Activated T-cell treated with anti-CD3 and anti-CD28 coated beads, Interleukin-2, amount 50 U/mL, for 24 hours (primary cell): ENCODE measurements at regions not wholly inside any gene's neighbourhood (a gene's known extent, or its start where the extent isn't known, plus 50 kb on each side); places are given as distances from the start of the nearest gene placed in this dataset.

ENCODE experiments used
- DNase-seq: peaks from one replicate; pipeline ENCODE4 v3.0.0-alpha.2; 2020
- H3K27ac Mint-ChIP-seq: 2 replicates; pipeline ENCODE4 v1.8.0; 2020; ENCODE audit warnings: mild to moderate bottlenecking, mixed read lengths
- H3K27me3 Mint-ChIP-seq: 2 replicates; pipeline ENCODE4 v1.8.0; 2020; ENCODE audit warnings: mixed read lengths
- H3K36me3 Mint-ChIP-seq: 2 replicates; pipeline ENCODE4 v1.8.0; 2020; ENCODE audit warnings: low read depth, mixed read lengths
- H3K4me1 Mint-ChIP-seq: 2 replicates; pipeline ENCODE4 v1.8.0; 2020; ENCODE audit warnings: low read depth, mixed read lengths
- H3K4me3 Mint-ChIP-seq: 2 replicates; pipeline ENCODE4 v1.8.0; 2020; ENCODE audit warnings: mild to moderate bottlenecking, moderate library complexity, mixed read lengths
- H3K9me3 Mint-ChIP-seq: 2 replicates; pipeline ENCODE4 v1.8.0; 2020; ENCODE audit warnings: mixed read lengths

- no peak for DNase-seq
- no peaks in the 10 kb centered on the region for H3K27me3 Mint-ChIP-seq
- H3K9me3 Mint-ChIP-seq: peaks cover 8% of the 10 kb centered on the region
- no peak overlapping the region for H3K4me3 Mint-ChIP-seq
- H3K36me3 Mint-ChIP-seq: peaks cover 5% of the 10 kb centered on the region
- no peak overlapping the region for H3K27ac Mint-ChIP-seq
- peaks cover 31% of the 10 kb centered on the region for H3K4me1 Mint-ChIP-seq
Observed at GRCh38 chr16:79375351-79375750, 225.2 kb downstream of the MAF start.

DNA sequence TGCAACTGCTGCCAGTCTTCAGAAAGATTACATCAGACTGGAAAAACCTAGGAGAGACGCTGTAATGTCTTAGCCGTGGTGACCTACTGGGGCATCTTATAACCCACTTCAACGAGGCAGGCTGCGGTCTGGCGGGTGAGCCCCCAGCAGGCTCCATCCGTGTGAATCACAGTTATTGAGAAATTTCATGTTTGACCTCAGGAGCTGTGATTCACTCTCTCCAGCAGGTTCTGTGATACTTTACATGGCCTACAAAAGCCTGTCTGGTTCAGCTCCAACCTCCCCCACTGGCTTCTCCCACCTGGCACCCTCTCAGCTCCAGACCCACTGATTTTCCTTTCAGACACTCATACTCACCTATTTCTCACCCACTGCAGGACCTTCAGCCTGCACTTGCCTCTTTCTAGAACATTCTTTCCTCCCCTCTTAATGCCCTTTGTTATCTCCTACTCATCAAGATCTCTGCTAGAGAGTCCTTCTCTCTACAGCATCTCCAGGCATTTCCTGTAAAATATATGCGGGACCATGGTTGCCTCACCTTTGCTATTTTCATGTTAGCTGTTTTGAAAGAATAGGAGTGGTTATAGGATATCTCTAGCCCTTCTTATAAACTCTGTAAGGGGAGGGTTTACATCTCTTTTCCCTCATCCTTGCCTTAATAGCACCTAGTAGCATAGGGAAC is 227.9 kb downstream of the MAF start:
- peaks cover 5% of the 10 kb centered on the region for H3K36me3 Mint-ChIP-seq
- peak; percentile 44 for DNase-seq
- peaks cover 22% of the 10 kb centered on the region for H3K4me1 Mint-ChIP-seq
- H3K9me3 Mint-ChIP-seq: peaks cover 8% of the 10 kb centered on the region
- peak overlapping the region; percentile 82 for H3K27ac Mint-ChIP-seq
- H3K4me3 Mint-ChIP-seq: no peak overlapping the region
- H3K27me3 Mint-ChIP-seq: no peaks in the 10 kb centered on the region

DNA sequence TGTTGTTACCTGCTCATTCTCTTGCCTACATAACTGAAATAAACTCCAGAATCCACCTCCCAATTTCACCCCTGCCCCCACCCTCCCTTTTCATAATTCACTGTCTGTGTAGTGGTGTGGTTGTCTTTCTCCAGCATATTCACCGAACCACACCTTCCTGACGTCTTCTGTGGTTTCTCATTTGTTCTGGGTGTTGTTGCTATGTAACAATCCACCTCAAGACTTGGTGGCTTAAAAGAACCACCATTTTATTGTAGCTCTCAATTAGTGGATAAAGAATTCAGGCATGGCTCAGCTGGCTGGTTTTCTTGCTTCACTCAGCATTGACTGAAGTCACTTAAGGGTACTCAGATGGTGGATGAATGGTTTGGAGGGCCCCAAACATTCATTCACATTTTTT is 229.8 kb downstream of the MAF start:
- Mint-ChIP-seq H3K36me3 (peaks cover 5% of the 10 kb centered on the region), H3K27me3 (no peaks in the 10 kb centered on the region), H3K27ac (no peak overlapping the region), H3K4me3 (no peak overlapping the region), H3K4me1 (peaks cover 22% of the 10 kb centered on the region), H3K9me3 (peaks cover 8% of the 10 kb centered on the region)
- no peak for DNase-seq

- Mint-ChIP-seq H3K4me3 (no peak overlapping the region), H3K4me1 (peaks cover 22% of the 10 kb centered on the region), H3K9me3 (peaks cover 15% of the 10 kb centered on the region), H3K27me3 (peaks cover 2% of the 10 kb centered on the region), H3K27ac (no peak overlapping the region), H3K36me3 (peaks cover 5% of the 10 kb centered on the region)
- DNase-seq: no peak
Observed at GRCh38 chr16:79369796-79370195, 230.7 kb downstream of the MAF start.

- Mint-ChIP-seq H3K27ac (no peak overlapping the region), H3K4me1 (peaks cover 26% of the 10 kb centered on the region), H3K4me3 (no peak overlapping the region), H3K9me3 (peaks cover 11% of the 10 kb centered on the region), H3K36me3 (peaks cover 5% of the 10 kb centered on the region), H3K27me3 (peaks cover 11% of the 10 kb centered on the region)
- DNase-seq: no peak
Observed at GRCh38 chr16:79367822-79368221, 232.7 kb downstream of the MAF start.

- H3K27ac Mint-ChIP-seq: no peak overlapping the region
- peaks cover 4% of the 10 kb centered on the region for H3K36me3 Mint-ChIP-seq
- no peak for DNase-seq
- H3K4me1 Mint-ChIP-seq: peaks cover 29% of the 10 kb centered on the region
- H3K27me3 Mint-ChIP-seq: peaks cover 14% of the 10 kb centered on the region
- peaks cover 11% of the 10 kb centered on the region for H3K9me3 Mint-ChIP-seq
- H3K4me3 Mint-ChIP-seq: no peak overlapping the region
Observed at GRCh38 chr16:79366635-79367034, 233.9 kb downstream of the MAF start.

GRCh38 chr16:79365702-79366101 is 234.8 kb downstream of the MAF start:
- H3K4me3 Mint-ChIP-seq: no peak overlapping the region
- peaks cover 7% of the 10 kb centered on the region for H3K9me3 Mint-ChIP-seq

DNA sequence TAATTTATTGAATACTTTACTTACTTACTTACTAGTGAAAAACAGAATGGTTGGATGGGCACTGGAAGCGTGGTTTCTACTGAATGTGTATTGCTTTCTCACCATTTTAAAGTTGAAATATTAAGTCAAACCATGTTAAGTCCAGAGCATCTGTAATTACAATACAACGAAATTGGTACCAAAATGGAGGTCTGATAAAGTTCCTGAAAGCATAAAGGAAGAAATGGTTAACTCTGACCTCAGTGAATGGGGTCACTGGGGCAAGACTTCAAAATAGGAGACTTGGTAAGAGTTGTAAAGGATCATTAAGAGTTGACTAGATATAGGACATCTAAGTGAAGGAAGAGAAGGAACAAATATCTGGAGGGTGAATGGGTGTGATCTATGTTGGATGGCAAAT is 237.1 kb downstream of the MAF start:
- Mint-ChIP-seq H3K4me1 (peaks cover 19% of the 10 kb centered on the region), H3K27me3 (peaks cover 14% of the 10 kb centered on the region), H3K4me3 (no peak overlapping the region), H3K27ac (no peak overlapping the region), H3K36me3 (no peaks in the 10 kb centered on the region), H3K9me3 (peaks cover 7% of the 10 kb centered on the region)
- DNase-seq: no peak

More at GRCh38 chr16:79365702-79366101, 234.8 kb downstream of the MAF start:
- DNase-seq: no peak
- H3K4me1 Mint-ChIP-seq: peaks cover 23% of the 10 kb centered on the region
- no peaks in the 10 kb centered on the region for H3K36me3 Mint-ChIP-seq
- H3K27me3 Mint-ChIP-seq: peaks cover 14% of the 10 kb centered on the region
- no peak overlapping the region for H3K27ac Mint-ChIP-seq

DNA sequence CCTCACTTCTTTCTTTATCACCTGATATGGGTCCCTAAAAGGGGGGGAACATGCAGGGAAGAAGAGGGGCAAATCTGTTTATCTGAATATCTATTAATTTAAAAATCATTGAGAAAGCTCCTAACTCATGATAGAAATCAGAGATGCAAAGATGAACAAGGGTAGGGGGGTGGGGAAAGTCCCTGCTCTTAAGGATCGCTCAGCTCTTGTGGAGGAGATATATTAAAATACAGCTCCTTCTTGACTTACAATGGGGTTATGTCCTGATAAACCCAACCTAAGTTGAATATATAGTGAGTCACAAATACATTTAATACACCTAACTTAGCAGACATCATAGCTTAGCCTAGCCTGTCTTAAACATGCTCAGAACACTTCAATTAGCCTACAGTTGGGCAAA is 237.5 kb downstream of the MAF start:
- H3K9me3 Mint-ChIP-seq: peaks cover 7% of the 10 kb centered on the region
- H3K4me1 Mint-ChIP-seq: peaks cover 19% of the 10 kb centered on the region
- no peak overlapping the region for H3K4me3 Mint-ChIP-seq
- peaks cover 14% of the 10 kb centered on the region for H3K27me3 Mint-ChIP-seq
- no peaks in the 10 kb centered on the region for H3K36me3 Mint-ChIP-seq
- no peak overlapping the region for H3K27ac Mint-ChIP-seq
- DNase-seq: no peak

DNA sequence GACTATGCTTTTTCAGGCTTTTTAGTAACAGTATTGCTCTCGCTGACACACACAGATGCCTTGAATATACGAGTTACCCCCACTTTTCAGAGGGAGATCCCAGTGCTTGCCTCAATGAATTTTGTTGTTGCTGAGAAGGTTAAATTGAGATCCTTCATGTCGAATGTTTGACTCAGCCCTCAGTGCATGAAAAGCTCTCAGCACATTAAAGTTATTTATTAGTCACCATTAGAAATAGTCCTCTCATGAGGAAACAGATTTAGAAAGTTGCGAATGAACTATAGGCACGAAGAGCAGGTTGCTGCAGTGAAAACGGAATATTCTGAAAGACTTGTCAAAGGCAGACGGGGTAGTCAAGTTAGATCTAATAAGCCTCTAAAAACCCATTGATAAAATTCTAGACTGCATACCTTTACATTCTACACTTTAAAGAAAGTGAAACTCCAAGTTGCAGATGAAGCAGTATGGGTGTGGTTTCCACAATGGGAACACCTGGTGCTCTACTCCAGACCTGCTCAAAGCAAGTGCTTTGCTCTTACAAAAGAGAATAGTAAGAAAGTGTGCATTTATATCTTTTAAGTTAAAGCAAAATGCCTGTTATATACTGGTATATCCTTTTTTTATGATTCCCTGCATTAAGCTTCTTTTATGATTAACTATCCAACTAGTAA is 238.1 kb downstream of the MAF start:
- Mint-ChIP-seq H3K27me3 (peaks cover 14% of the 10 kb centered on the region), H3K27ac (no peak overlapping the region), H3K4me3 (no peak overlapping the region), H3K4me1 (peaks cover 19% of the 10 kb centered on the region), H3K36me3 (no peaks in the 10 kb centered on the region), H3K9me3 (peaks cover 7% of the 10 kb centered on the region)
- no peak for DNase-seq

DNA sequence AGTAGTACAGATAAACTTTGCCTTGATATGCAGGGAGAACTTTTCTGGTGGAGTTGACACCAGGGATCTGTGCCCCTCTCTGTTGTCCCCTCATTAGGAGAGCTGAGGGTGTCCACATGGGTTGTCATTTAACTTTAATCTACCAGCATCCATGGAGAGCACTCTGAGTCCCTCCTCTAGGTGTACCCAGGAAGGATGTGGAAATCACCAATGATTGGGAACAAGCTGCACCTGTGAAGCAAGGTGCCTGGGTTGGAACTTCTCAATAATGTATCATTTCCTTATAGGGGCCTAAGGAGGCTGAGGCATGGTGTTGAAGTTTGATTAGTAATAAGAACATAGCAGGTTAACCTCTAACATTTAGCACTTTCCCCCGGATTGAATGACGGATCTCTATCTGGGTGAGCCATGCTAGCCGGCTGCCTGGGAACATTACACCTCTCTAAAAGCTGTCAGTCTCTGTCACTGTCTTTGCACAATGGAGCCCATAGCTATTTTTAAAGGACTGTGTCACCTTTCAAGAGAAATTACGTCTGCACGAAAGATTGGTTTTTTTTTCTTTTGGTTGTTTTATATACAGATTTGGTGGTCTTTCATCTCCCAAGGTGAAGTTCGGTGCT is 239.3 kb downstream of the MAF start:
- DNase-seq: no peak
- no peak overlapping the region for H3K4me3 Mint-ChIP-seq
- peaks cover 19% of the 10 kb centered on the region for H3K4me1 Mint-ChIP-seq
- H3K27me3 Mint-ChIP-seq: peaks cover 14% of the 10 kb centered on the region
- H3K27ac Mint-ChIP-seq: no peak overlapping the region
- peaks cover 7% of the 10 kb centered on the region for H3K9me3 Mint-ChIP-seq
- H3K36me3 Mint-ChIP-seq: no peaks in the 10 kb centered on the region

- Mint-ChIP-seq H3K36me3 (no peaks in the 10 kb centered on the region), H3K4me1 (peaks cover 19% of the 10 kb centered on the region), H3K27ac (no peak overlapping the region), H3K4me3 (no peak overlapping the region), H3K27me3 (peaks cover 12% of the 10 kb centered on the region), H3K9me3 (peaks cover 4% of the 10 kb centered on the region)
- DNase-seq: no peak
Observed at GRCh38 chr16:79360267-79360666, 240.3 kb downstream of the MAF start.

DNA sequence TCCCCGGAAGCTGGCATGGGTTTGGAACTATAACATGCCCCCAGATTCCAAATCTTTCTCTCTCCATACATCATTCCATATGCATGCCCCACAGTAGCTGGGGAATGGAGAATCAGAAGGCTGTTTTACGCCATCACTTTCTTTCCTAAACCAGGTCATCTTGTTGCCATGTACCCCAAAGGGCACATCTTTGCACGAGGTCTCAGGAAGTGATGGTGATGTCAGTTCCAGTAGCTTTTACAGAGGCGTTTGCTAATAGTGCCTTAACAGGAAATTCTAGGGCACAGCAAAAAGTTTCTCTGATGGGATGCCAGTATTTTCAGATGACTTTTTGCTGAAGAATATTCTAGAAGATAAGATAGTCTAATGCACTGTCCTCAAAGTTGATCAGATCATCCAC is 241.5 kb downstream of the MAF start:
- no peak overlapping the region for H3K4me3 Mint-ChIP-seq
- H3K36me3 Mint-ChIP-seq: no peaks in the 10 kb centered on the region
- no peak overlapping the region for H3K27ac Mint-ChIP-seq
- peaks cover 19% of the 10 kb centered on the region for H3K4me1 Mint-ChIP-seq
- no peaks in the 10 kb centered on the region for H3K9me3 Mint-ChIP-seq
- DNase-seq: no peak
- peaks cover 12% of the 10 kb centered on the region for H3K27me3 Mint-ChIP-seq

GRCh38 chr16:79358188-79358587 is 242.3 kb downstream of the MAF start:
- H3K9me3 Mint-ChIP-seq: no peaks in the 10 kb centered on the region
- no peak overlapping the region for H3K27ac Mint-ChIP-seq
- no peak for DNase-seq
- no peaks in the 10 kb centered on the region for H3K36me3 Mint-ChIP-seq
- H3K4me3 Mint-ChIP-seq: no peak overlapping the region
- H3K27me3 Mint-ChIP-seq: peaks cover 6% of the 10 kb centered on the region
- H3K4me1 Mint-ChIP-seq: peaks cover 14% of the 10 kb centered on the region
